HG02938 (cell line): ENCODE measurements at regions not wholly inside any gene's neighbourhood (a gene's known extent, or its start where the extent isn't known, plus 50 kb on each side); places are given as distances from the start of the nearest gene placed in this dataset.
"Not testable (repeated sequence)": the region's sequence is repeated elsewhere in the genome, so short reads cannot be mapped to it uniquely, and the experiment has no call there.

Experiments
- ATAC-seq: cut with Tn5 transposase; IDR thresholded peaks from one replicate; pipeline ENCODE4 v1.9.1; 2021; ENCODE audit warnings: mild to moderate bottlenecking, moderate library complexity; ENCODE audit not compliant: unreplicated experiment

DNA sequence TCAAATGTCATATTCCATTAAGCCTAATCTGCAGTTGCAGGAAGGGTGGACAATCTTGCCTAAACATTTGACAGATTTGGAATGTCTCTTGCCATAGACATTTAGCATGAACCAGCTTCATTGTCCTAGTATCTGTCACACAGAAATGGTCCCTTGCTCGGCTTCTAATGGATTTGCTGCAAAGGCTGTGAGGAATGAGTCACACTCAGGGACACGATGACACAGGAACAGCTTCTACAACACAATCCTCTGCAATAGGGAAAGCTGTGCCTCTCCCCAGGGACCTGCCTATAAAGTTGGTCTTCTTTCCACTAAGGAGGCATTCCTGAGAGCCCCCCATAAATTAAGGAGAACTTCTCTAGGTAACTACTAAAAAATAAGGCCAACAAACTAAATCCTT, 155.1 kb upstream of the L3MBTL4 start:
- ATAC-seq, result no peak

DNA sequence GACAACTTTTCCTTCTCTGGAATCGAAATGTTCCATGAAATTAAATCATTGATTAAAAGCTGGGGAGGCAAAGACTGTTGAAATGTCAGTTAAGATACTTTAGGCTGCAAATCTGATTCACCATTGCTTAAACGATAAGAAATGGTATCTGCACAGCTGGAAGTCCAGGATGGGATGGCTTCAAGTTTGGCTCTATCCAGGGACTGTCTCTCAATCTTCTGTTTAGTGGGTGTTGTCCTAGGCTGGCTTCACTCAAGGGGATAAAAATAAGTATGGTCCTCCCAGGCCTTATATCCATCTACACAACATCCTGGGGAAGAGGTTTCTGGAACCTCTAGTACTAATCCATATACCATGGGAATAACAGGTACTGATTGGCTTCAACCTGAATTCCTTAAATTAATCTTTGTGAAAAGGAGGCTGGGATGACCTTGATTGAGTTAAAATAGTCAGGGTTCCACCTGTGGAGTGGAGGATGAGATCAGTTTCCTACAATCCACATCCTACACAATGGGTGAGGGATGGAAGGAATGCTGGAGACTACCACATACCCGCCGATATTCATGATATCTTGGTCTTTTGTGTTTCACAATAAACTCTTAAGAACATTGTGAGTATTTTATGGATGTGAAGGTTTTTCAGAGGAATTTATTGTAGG, 156.0 kb upstream of the L3MBTL4 start:
- no peak for ATAC-seq

DNA sequence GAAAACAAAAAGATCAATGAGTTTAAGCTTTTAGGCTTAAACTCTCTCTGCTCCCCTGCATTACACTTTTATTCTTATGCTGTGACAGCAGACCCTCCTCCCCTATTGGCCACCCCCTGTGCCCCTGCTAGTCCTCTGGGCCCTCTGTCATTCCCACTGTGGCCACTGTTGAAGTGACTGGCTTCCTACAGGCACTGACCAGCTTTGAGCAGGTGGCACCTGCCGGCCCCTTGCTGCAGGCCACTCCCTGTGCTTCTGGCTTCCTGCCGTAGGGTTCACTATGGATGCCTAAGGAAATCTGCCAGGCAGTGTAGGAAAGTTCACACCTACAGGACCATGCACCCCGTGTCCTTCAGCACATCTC, 156.5 kb upstream of the L3MBTL4 start:
- no peak for ATAC-seq

DNA sequence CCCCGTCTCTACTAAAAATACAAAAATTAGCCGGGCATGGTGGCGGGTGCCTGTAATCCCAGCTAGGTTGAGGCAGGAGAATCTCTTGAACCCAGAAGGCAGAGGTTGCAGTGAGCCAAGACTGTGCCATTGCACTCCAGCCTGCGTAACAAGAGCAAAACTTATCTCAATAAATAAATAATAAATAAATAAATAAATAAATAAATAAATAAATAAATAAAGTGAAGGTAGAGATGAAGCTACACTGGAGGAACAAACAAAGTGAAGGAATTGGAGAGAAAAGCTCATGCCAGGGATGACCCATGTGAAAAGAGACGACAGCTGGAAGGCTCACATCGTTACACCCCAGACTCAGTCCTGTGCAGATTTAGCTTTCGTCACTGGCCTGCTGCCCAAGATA, 157.3 kb upstream of the ARHGAP28 start:
- not testable (repeated sequence) for ATAC-seq

GRCh38 chr18:6574631-6575030, 154.9 kb upstream of the ARHGAP28 start:
- ATAC-seq, result no peak

- no peak for ATAC-seq
These were observed 153.6 kb upstream of the ARHGAP28 start for GRCh38 chr18:6575908-6576307.

DNA sequence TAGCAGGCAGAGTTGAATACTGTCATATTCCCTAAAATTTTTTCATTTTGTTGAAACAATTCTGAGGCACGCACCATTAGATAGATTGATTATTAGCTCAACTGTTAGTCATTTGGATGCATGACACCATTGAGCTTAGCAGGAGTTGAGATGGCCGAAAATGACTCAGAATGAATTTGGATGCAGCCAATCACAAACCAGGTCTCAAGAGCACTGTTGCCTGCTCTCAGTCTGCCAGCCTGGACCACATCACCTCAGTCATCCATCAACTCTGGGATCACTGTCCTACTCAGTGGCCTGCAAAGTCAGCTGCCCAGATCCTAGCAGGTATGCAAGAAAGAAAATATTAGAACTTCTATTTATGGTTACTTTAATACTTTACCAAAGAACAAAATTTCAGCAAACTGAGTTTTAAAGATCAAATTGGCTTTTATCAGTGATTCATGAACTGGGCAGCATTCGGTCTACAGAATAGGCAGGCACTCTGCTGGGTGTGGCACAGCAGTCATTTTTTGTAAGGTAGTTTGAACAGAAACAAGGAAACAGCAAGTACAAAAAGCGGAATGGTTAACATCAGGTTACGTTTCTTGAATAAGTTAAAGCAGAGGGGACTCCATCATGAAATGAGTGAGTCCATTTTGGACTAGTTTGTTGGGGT, 152.7 kb upstream of the ARHGAP28 start:
- ATAC-seq, result no peak

- ATAC-seq, result no peak
These were observed 150.8 kb upstream of the ARHGAP28 start for GRCh38 chr18:6578686-6579085.

DNA sequence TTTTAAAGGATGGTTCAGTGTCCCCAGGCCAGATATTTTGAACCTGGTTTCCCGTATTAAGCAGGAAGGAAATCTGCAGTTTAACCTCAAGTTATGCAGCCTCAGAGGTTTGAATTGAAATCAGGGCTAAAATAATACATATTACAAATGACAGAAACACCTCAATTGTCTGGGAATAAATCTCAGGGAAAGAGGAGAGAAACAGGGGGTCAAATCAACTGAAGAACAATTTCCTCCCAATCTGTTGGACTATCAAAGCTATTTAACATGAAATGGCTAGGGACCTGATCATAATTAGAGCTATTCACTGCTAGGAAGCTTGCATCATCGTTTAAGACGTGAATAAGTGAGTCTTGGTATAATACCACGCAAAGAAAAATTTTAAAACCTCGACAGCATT, 150.0 kb upstream of the ARHGAP28 start:
- no peak for ATAC-seq

DNA sequence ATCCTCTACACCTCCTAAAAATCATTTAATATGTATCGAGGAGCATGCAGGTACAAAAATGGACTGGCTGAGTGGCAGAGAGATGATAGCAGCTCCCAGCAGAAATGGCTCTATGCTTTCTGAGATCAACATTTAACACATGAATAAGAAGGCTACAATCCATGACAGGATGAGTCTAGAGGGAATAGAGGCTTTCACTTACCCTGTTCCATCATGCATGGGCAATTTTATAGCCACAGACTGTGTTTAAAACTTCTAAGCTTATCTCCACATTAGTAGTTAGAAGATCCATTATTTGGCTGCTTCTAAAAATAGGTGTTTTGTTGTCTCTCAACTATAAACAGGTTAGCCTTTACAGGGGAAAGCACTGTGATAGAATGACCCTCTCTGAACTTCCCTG, 149.1 kb upstream of the ARHGAP28 start:
- ATAC-seq, result no peak

- ATAC-seq, result no peak
These were observed 139.6 kb upstream of the ARHGAP28 start for GRCh38 chr18:6589923-6590322.

DNA sequence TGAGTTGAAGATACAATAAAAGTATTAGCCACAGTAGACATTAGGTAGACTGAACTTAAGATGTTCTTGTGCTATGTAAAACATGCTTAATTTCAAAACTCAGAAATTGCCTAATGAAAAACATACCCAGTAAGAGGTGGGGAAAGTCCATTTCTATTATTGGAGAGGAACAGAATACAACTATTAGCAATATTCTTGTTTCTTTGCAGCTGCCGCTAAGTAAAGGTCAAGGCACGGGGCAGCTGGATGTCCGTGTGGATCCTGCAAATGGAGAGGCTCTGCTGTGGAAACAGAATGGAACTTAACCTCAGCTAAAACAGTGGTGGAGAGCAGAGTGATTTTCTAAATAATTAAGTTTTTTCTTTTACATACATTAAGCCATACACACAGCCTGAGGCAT, 139.2 kb upstream of the ARHGAP28 start:
- no peak for ATAC-seq

DNA sequence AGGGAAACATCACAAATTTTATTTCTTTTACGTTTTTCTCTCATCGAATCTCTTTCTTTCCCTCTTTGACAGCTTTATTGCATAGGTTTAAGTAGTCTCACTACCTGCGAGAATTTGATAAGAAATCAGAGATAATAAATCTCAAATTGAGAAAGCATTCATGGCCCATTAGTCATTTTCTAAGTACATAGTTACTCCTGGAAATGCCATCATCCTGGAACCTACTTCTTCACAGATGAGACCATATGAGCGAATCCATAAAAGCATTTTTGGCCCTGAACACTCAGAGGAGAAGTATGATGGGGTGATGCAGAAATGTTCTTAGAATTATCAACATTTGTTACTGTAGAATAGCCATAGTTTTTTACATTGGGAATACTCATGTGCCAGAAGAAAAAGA, 138.0 kb upstream of the ARHGAP28 start:
- ATAC-seq, result no peak

GRCh38 chr18:6592522-6592921, 137.0 kb upstream of the ARHGAP28 start:
- ATAC-seq, result no peak

DNA sequence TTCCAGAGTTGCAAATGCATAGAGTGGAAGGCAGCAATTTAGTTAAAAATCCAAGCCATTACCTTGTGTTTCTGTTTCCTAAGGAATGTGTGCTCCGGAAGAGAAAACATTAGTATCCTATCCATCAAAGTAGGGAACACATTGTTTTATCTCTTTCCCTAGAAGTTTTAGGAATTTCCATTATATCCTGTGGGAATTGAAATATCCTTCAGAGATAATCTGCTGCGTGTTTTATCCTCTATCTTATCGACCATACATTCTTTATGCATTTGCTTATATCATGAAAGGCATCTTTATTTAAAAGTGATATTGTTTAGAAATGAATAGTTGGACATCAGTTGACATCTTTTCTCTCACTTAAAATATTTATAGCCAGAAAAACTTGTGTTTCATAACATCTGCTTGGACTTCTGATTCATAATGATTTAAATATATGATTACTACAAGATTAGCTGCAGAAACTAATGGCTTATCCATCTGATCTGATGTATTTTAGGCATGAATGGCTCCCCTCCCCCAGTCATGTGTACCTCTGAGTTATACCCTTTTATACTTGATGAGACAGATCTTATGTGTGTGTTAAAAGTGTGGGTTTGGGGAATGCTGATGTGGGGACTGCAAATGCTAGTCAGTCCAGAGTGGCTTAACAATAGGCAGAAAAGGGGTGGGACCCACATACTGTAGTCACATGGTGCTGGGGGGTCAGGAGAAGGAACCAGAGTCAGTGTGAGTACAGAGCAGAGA, 136.2 kb upstream of the ARHGAP28 start:
- ATAC-seq, result no peak

DNA sequence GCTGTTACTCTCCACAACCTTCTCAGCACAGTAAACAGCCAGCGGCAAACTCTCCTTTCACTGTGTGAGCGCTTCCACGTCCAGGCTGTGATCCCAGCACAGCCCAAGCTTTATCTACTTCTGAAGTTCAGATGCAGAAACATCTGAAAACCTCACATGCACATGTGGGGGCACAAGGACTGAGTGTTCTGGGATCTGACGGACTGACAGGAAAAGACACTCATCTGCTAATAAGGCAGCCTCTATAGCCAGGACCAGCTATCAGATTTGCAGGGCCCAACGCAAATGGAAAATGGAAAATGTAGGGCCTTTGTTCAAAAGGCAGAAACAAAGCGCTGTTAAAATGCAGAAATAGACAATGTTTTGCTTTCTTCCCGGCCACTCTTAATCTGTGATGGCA, 133.8 kb upstream of the ARHGAP28 start:
- ATAC-seq, result no peak

DNA sequence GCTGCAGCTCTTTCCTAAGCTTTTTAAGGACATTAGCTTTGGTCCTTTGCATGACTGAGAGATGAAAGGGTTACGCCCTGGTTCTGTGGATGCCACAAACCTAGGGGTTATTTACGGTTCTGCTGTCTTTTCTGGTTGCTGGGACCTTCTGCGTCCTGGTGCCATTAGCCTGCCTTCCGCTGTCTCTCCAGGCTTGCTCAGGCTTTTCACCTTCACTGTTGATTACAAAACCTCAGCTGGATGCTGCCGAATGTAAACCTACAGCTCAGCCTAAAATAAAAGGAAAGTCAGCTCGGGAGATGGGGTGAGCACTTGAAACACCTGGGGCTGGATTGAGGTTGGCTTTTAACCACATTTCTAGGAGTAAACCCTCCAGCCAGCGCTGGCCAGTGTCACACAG, 130.9 kb upstream of the ARHGAP28 start:
- no peak for ATAC-seq

DNA sequence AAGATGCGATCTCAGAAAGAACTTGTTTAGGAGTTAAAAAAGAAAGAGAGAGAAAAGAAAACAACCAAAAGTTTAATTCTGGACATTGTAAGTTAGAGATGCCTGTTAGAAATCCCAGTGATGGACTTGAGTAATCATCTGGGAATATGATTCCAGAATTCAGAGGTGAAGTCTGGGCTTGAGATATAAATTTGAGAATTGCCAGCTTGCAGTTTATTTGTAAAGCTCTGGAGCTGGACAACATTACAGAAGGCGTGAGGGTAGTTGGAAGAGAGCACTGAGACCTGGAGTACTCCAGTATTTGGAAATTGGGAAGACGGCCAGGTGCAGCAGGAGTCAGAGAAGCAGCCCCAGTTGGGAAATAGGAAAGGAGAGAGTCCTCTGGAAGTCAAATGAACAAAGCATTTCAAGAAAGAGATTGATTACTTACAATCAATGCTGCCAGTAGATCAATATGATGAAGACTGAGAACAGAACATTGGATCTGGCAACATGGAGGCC, 128.8 kb upstream of the ARHGAP28 start:
- no peak for ATAC-seq

DNA sequence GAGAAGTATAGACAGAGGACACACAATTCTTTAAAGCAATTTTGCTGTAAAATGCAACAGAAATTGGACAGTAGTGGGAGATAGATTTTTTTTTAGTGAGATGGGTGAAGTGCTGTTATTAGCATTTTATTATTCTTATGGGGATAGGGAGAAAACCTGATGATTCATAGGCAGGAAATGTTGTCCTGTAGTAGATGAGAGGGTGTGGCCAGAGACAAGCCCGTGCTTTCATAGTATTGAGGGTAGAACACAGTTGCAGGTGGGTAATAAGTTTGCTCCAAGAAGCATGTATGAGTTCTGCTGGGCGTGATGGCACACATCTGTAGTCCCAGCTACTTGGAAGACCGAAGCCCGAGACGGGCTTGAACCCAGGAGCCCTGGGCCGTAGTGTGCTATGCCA, 128.3 kb upstream of the ARHGAP28 start:
- ATAC-seq, result no peak

- ATAC-seq, result no peak
These were observed 127.2 kb upstream of the ARHGAP28 start for GRCh38 chr18:6602365-6602764.

GRCh38 chr18:6604573-6604941, 125.0 kb upstream of the ARHGAP28 start:
- no peak for ATAC-seq
